GM12875 (cell line): ENCODE measurements at regions not wholly inside any gene's neighbourhood (a gene's known extent, or its start where the extent isn't known, plus 50 kb on each side); places are given as distances from the start of the nearest gene placed in this dataset.

Experiments used
- H3K4me3 ChIP-seq: one replicate; pipeline ENCODE4 v1.5.1; 2011; ENCODE audit warnings: low read depth, low read length, control low read depth
- CTCF ChIP-seq: IDR thresholded peaks from 2 replicates; pipeline ENCODE4 v1.5.1; 2011; ENCODE audit warnings: low read depth, mild to moderate bottlenecking, control low read depth, inconsistent platforms, low read length, moderate library complexity, borderline replicate concordance; ENCODE audit not compliant: insufficient read depth

- no peak for TF ChIP-seq CTCF
- no peak overlapping the region for H3K4me3 ChIP-seq
Observed at GRCh38 chr3:135837977-135838631, 127.4 kb upstream of the PPP2R3A start.

GRCh38 chr3:135840436-135840835 lies 125.1 kb upstream of the PPP2R3A start:
- H3K4me3 ChIP-seq = no peak overlapping the region
- TF ChIP-seq CTCF = no peak

- no peak overlapping the region for H3K4me3 ChIP-seq
- no peak for TF ChIP-seq CTCF
Observed at GRCh38 chr3:135844386-135844785, 121.1 kb upstream of the PPP2R3A start.

GRCh38 chr3:135848051-135848450 lies 117.5 kb upstream of the PPP2R3A start:
- H3K4me3 ChIP-seq = no peak overlapping the region
- no peak for TF ChIP-seq CTCF

- no peak for TF ChIP-seq CTCF
- H3K4me3 ChIP-seq = no peak overlapping the region
Observed at GRCh38 chr3:135849827-135850226, 115.7 kb upstream of the PPP2R3A start.

GRCh38 chr3:135851201-135852081 lies 114.1 kb upstream of the PPP2R3A start:
- no peak overlapping the region for H3K4me3 ChIP-seq
- TF ChIP-seq CTCF = no peak

- TF ChIP-seq CTCF = no peak
- H3K4me3 ChIP-seq = no peak overlapping the region
Observed at GRCh38 chr3:135853981-135854380, 111.5 kb upstream of the PPP2R3A start.
